ENCODE measurements at regions not wholly inside any gene's neighbourhood (a gene's known extent, or its start where the extent isn't known, plus 50 kb on each side); places are given as distances from the start of the nearest gene placed in this dataset.
"Not testable (repeated sequence)": the region's sequence is repeated elsewhere in the genome, so short reads cannot be mapped to it uniquely, and the experiment has no call there.

GRCh38 chr4:144371485-144371884, 231.0 kb upstream of the GYPA start:
- no peak for DNase-seq (ENCODE audit: low spot score)

- DNase-seq (ENCODE audit: low spot score) = no peak
Observed at GRCh38 chr4:144374065-144374464, 233.5 kb upstream of the GYPA start.

- DNase-seq (ENCODE audit: low spot score) = no peak
Observed at GRCh38 chr4:144376866-144377265, 236.3 kb upstream of the GYPA start.

GRCh38 chr4:144384408-144384807, 243.9 kb upstream of the GYPA start:
- no peak for DNase-seq (ENCODE audit: low spot score)

- DNase-seq (ENCODE audit: low spot score) = no peak
Observed at GRCh38 chr4:144399927-144400326, 246.0 kb upstream of the HHIP start.

GRCh38 chr4:144402176-144402575, 243.8 kb upstream of the HHIP start:
- DNase-seq (ENCODE audit: low spot score) = no peak

GRCh38 chr4:144402999-144403398, 243.0 kb upstream of the HHIP start:
- no peak for DNase-seq (ENCODE audit: low spot score)

- no peak for DNase-seq (ENCODE audit: low spot score)
Observed at GRCh38 chr4:144403893-144404292, 242.1 kb upstream of the HHIP start.

GRCh38 chr4:144409525-144409924, 236.4 kb upstream of the HHIP start:
- no peak for DNase-seq (ENCODE audit: low spot score)

- DNase-seq (ENCODE audit: low spot score) = no peak
Observed at GRCh38 chr4:144410230-144410783, 235.6 kb upstream of the HHIP start.

GRCh38 chr4:144411119-144411518, 234.8 kb upstream of the HHIP start:
- no peak for DNase-seq (ENCODE audit: low spot score)

GRCh38 chr4:144411700-144412099, 234.3 kb upstream of the HHIP start:
- no peak for DNase-seq (ENCODE audit: low spot score)

GRCh38 chr4:144421056-144421455, 224.9 kb upstream of the HHIP start:
- DNase-seq (ENCODE audit: low spot score) = no peak

- DNase-seq (ENCODE audit: low spot score) = no peak
Observed at GRCh38 chr4:144421839-144422565, 224.0 kb upstream of the HHIP start.

GRCh38 chr4:144423930-144424329, 222.0 kb upstream of the HHIP start:
- DNase-seq (ENCODE audit: low spot score) = no peak

- not testable (repeated sequence) for DNase-seq (ENCODE audit: low spot score)
Observed at GRCh38 chr4:144426023-144426422, 219.9 kb upstream of the HHIP start.

GRCh38 chr4:144442713-144443112, 203.2 kb upstream of the HHIP start:
- no peak for DNase-seq (ENCODE audit: low spot score)

- DNase-seq (ENCODE audit: low spot score) = no peak
Observed at GRCh38 chr4:144449611-144450010, 196.3 kb upstream of the HHIP start.

- no peak for DNase-seq (ENCODE audit: low spot score)
Observed at GRCh38 chr4:144450526-144450925, 195.4 kb upstream of the HHIP start.

GRCh38 chr4:144451766-144452450, 194.0 kb upstream of the HHIP start:
- DNase-seq (ENCODE audit: low spot score) = no peak

GRCh38 chr4:144456196-144456595, 189.8 kb upstream of the HHIP start:
- DNase-seq (ENCODE audit: low spot score) = no peak

- no peak for DNase-seq (ENCODE audit: low spot score)
Observed at GRCh38 chr4:144461906-144462305, 184.1 kb upstream of the HHIP start.

GRCh38 chr4:144463236-144463635, 182.7 kb upstream of the HHIP start:
- no peak for DNase-seq (ENCODE audit: low spot score)

- DNase-seq (ENCODE audit: low spot score) = no peak
Observed at GRCh38 chr4:144463896-144464295, 182.1 kb upstream of the HHIP start.

All from D341Med (cell line).